Sciatic nerve (tissue), 2 donors: ENCODE measurements at regions not wholly inside any gene's neighbourhood (a gene's known extent, or its start where the extent isn't known, plus 50 kb on each side); places are given as distances from the start of the nearest gene placed in this dataset.
"Not testable (repeated sequence)": the region's sequence is repeated elsewhere in the genome, so short reads cannot be mapped to it uniquely, and the experiment has no call there.

Experiments used
- ATAC-seq: fragments of 200-7000 bp; cut with Tn5 transposase; one replicate; pipeline ENCODE4 v1.9.1; 2020; ENCODE audit warnings: mild to moderate bottlenecking, moderate library complexity
- DNase-seq: peaks from one replicate; pipeline ENCODE4 v3.0.0-alpha.2; 2020; ENCODE audit warnings: low spot score
- intact Hi-C: fragments of 100-400 bp; cut with DNase I; formaldehyde crosslinking; loops from one replicate; pipeline ENCODE4 v1.14.2; 2022
- donor health status: DM: no; HTN: no; CAD: no.
- donor health status: DM: no; HTN: no; CAD: no.

DNA sequence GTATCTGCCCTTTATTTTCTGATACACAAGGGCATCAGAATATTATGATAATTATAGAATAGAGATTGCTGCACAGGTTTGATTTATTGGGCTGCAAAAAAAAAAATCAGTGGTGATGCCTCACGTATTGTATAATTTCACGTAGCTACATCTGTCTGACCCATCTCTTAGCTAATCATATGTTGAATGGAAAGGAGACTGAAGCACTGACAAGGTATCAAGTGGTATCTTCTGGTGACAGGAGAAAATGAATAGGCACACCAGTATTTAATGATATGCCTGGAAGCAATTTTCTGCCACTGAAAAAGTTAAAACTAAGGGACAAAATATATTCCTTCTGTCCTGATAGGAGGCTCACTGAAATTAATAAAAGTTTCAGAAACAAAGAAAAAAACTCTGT, 837.2 kb upstream of the FBXO33 start:
- no peak for ATAC-seq
- intact Hi-C loops, result no loop called here
- DNase-seq, result no peak

GRCh38 chr14:40268236-40268635, 836.0 kb upstream of the FBXO33 start:
- DNase-seq (no peak), ATAC-seq (no peak)
- intact Hi-C loops, result no loop called here

GRCh38 chr14:40265096-40265495, 832.9 kb upstream of the FBXO33 start:
- ATAC-seq (no peak), DNase-seq (no peak)
- intact Hi-C loops, result no loop called here

DNA sequence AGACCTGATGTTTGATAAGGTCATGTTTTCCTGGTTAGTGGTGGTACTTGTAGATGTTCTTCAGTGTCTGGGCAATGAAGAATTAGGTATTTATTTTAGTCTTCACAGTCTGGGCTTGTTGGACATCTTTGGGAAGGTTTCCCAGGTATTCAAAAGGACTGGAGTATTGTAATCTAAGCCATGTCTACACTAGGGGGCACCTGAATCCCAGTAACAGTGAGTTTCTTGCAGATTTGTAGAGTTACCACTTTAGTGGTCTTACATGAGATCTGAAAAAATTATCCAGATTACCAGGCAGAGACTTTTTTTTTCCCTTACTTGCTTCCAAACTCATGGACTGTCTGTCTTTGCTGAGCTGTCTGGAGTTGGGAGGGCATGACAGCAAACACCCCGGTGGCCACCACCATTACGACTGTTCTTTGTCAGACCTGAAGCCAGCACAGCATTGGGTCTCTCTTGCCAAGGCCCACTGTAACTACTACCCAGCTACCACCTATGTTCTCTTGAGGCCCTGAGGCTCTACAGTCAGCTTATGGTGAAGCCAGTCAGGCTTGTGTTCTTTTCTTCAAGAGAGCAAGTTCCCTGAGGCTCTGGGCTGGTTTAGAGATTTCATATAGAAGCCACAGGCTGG, 820.7 kb upstream of the FBXO33 start:
- intact Hi-C loops, result no loop called here
- ATAC-seq (no peak), DNase-seq (no peak)

DNA sequence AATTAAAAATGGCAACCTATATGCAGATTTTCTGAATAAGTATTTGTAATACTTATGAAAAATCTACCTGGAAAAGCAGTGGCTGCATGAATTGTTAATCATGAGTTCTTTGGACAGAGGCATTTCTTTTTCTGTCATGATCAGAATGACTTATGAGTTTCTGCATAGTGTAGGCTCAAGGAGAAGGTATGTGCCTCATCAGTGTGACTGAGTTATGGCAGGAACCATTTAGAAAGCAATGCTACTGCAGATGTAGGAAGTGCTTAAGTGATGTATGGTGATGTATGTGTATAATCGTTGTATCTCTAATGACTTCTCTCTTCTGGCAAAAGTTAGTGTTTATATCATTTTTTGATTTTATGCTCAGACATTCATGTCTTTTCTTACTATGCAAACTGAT, 816.4 kb upstream of the FBXO33 start:
- intact Hi-C loops, result no loop called here
- ATAC-seq (no peak), DNase-seq (no peak)

GRCh38 chr14:40240245-40240859, 808.1 kb upstream of the FBXO33 start:
- intact Hi-C loops, result no loop called here
- ATAC-seq, result no peak
- no peak for DNase-seq

DNA sequence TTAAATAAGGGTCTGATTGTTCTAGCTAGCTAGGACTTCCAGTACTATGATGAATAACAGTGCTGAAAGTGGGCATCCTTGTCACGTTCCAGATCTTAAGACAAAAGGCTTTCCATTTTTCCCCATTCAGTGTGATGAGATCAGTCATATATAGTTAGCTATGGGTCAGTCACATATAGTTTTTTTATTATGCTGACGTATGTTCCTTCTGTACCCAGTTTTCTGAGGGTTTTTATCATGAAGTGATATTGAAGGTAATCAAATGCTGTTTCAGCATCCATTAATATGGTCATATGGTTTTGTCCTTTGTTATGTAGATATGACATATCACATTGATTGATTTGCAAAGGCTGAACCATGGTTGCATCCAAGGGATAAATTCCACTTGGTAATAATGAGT, 800.1 kb upstream of the FBXO33 start:
- intact Hi-C loops, result no loop called here
- no peak for DNase-seq
- no peak for ATAC-seq

- DNase-seq (no peak), ATAC-seq (no peak)
- intact Hi-C loops, result no loop called here
Measured at GRCh38 chr14:40229676-40230075, 797.4 kb upstream of the FBXO33 start.

DNA sequence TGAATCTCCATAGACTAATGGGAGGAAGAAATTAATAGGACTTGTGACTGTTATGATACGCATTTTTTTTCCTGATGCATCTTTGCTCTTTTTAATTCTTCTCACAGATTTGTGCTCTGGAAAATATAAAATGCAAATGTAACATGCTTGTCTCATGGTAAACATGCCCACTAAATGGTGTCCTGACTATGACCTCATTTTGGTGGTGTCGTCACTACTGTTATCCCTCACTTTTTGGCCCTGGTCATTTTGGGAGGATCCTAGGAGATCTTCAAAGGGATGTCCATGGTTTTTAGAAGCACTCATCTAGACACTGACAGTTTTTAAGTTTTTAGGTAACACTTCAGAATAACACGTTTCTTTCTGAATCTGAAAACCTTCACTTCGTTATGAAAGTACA, 790.8 kb upstream of the FBXO33 start:
- intact Hi-C loops, result no loop called here
- ATAC-seq, result no peak
- no peak for DNase-seq

DNA sequence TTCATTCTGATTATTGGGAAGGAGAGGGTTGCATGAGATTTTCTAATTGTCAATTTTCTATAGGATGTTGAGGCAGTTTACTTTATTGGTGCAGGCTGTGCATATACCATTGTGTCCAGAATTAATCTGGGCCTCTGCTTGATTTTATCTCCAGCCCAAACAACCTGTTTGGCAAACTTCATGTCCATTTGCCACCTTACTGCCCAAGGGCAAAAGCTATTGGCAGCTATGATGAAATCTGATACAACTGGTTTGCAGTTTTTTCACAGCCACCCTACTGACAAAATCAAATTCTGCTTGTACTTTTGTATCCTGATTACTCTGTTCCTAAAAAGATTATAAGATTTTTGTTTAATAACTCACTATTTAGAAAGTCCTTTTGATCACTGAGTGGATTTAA, 789.2 kb upstream of the FBXO33 start:
- intact Hi-C loops, result no loop called here
- ATAC-seq, result no peak
- no peak for DNase-seq

DNA sequence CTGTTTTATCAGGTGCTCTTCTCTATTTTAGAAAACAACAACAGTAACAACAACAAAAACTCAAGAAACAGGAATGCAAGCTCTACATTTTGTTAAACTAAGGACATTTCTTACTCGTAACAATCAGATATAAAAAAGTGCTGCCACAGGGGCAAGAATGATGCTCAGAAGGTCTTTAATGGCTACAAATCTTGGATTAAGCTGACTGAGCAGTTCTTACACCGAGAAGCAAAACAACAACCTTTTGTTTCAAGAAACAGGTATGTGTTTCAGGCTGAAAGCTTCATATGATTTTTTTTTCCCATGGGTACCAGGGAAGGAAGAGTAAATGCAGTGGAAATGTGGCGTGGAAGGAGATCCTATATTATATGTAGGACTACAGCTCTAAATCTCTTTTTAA, 786.8 kb upstream of the FBXO33 start:
- no peak for ATAC-seq
- intact Hi-C loops, result no loop called here

DNA sequence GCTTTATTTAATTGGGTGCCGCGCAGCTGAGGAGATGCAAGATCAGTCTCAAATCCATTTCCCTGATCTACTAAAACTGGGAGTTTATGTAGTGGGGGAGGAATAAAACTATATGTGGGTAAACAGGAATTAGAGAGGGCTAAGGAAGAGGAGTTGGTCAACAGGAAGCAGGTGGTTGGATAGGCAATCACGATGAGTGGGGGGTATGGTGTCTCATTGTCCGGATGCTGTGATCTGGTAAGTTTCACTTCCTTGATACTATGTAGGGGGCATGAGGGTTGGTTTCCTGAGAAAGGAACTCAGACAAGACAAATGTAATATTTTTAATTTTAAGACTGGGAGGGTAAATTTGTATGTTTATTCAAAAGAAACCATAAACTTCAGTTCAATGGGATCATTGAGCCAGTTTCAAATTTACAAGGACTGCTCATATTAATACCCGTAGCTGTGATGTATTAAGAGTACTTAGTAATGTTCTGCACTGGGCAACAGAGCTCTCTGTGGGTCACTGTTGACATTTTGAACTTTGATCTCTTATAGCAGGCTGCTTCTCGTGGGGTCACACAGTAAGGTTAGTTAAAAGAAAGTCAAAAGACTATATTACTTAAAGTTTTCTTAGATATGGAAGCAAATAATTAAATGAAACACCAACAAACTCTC, 786.2 kb upstream of the FBXO33 start:
- intact Hi-C loops, result no loop called here
- no peak for ATAC-seq
- no peak for DNase-seq

More for the DNA sequence above, 786.8 kb upstream of the FBXO33 start:
- DNase-seq, result no peak

- no peak for ATAC-seq
- intact Hi-C loops, result no loop called here
Measured at GRCh38 chr14:40216976-40217375, 784.7 kb upstream of the FBXO33 start.

DNA sequence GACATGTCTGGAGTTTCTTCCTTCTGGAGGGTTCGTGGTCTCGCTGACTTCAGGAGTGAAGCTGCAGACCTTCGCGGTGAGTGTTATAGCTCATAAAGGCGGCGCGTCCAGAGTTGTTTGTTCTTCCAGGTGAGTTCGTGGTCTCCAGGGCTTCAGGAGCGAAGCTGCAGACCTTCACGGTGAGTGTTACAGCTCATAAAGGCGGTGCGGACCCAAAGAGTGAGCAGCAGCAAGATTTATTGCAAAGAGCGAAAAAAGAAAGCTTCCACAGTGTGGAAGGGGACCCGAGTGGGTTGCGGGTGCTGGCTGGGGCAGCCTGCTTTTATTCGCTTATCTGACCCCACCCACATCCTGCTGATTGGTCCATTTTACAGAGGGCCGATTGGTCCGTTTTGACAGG, 784.2 kb upstream of the FBXO33 start:
- intact Hi-C loops, DNase-seq, ATAC-seq: not testable (repeated sequence)

More at GRCh38 chr14:40216976-40217375, 784.7 kb upstream of the FBXO33 start:
- no peak for DNase-seq

- ATAC-seq (no peak), DNase-seq (no peak)
- intact Hi-C loops, result no loop called here
Measured at GRCh38 chr14:40213701-40214100, 781.5 kb upstream of the FBXO33 start.

DNA sequence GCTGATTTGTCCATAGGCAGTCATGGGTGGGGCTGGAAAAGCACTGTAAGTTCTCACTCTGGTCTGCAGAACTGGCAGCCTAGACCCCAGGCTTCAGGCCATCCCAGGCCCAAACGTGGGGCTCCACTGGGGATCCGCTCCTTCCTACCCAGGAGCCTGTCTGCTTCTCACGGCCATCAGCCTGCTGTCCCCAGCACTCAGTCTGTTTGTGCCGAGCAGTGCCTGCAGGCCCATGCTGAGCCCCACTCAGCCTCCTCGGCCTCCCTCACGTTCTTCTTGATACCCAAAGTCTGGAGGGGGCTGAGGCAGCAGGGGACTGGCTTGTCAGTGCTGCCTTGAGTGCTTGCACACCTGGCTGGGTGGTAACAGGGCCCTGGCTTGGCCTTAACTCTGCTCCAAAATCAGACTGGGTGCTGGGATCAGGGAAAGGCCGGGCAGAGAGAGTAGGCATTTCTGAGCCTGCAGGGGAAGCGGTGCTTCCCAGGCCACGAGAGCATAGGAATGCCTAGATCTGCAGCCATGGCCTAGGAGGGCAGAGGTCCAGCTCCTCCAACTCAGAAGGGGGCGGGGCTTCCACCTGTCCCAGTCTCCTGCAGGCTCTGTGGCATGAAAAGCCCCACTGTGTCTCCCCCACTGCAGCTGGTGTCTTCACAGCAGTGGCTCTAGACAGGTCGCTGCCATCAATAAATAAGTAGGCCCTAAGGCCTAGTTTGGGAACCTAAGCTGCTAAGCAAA, 772.4 kb upstream of the FBXO33 start:
- intact Hi-C loops, result no loop called here
- ATAC-seq (no peak), DNase-seq (no peak)

- DNase-seq, result no peak
- no peak for ATAC-seq
- intact Hi-C loops, result no loop called here
Measured at GRCh38 chr14:40199101-40199500, 766.9 kb upstream of the FBXO33 start.

DNA sequence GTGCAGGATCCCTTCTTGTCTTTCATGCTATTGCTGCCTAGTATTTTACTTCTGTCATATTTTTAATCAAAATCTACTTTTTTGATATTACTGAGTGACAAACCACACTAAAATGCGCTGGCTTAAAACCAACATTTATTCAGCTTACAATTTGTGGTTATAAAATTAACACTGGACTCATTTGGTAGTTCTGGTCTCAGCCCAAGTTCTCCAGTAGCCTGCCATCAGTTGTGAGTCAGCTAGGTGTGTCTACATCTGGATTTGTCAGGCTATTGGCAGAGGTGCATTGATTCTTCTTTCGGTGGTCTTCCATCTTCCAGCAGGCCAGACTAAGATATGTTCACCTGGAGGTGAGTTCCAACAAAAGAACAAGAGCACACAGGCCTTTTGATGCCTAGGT, 765.1 kb upstream of the FBXO33 start:
- DNase-seq, result no peak
- no peak for ATAC-seq
- intact Hi-C loops, result no loop called here

DNA sequence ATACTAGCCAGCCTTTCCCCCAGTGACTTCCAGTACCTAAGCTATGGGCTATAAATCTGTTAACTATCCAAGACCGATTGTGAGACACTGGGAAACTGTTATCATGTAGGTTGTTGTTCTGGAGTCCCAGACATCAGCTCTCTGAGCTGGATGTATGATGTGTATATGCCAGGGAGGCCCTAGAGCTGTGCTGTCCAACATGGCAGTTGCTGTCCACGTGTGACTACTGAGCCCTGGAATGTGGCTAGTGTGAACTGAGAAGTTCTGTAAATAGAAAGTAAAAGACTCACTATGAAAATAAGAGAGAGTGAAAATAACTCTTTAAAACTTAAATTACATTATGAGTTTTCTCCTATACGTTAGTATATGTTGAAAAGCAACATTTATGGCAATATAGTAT, 755.8 kb upstream of the FBXO33 start:
- no peak for ATAC-seq
- no peak for DNase-seq
- intact Hi-C loops, result no loop called here

GRCh38 chr14:40164083-40164482, 731.9 kb upstream of the FBXO33 start:
- ATAC-seq (no peak), DNase-seq (no peak)
- intact Hi-C loops, result no loop called here
